ENCODE measurements at regions not wholly inside any gene's neighbourhood (a gene's known extent, or its start where the extent isn't known, plus 50 kb on each side); places are given as distances from the start of the nearest gene placed in this dataset.

DNA sequence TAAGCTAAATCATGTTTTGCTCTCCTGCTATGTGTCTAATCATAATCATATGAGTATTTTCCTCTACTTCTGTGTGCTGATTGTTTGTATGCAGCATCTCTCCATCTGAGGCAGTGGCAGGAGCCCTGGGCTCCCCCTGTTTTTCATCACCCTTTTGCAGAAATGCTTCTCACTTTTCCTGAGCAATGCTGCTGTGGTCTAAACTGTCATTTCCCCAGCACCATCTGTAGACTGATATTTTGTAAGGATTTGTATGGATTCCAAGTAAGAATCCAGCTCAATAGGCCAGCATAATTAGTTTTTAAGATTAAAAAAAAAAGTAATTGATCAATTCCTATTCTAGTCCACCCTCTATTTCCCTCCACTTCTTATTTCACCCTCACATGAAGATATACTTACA, 257.0 kb upstream of the CPHXL start:
- no peak for DNase-seq (ENCODE audit: low spot score in 2 of 2)
- Histone ChIP-seq H3K4me3 (no peak overlapping the region), H3K27me3 (no peaks in the 10 kb centered on the region), H3K36me3 (no peaks in the 10 kb centered on the region), H3K27ac (no peak overlapping the region), H3K9me3 (no peaks in the 10 kb centered on the region), H3K4me1 (no peaks in the 10 kb centered on the region)
- TF ChIP-seq POLR2A (IDR thresholded peaks at IDR 0.05) (no peak), EP300 (IDR thresholded peaks at IDR 0.05) (no peak)
- TF ChIP-seq, protein P1, sequence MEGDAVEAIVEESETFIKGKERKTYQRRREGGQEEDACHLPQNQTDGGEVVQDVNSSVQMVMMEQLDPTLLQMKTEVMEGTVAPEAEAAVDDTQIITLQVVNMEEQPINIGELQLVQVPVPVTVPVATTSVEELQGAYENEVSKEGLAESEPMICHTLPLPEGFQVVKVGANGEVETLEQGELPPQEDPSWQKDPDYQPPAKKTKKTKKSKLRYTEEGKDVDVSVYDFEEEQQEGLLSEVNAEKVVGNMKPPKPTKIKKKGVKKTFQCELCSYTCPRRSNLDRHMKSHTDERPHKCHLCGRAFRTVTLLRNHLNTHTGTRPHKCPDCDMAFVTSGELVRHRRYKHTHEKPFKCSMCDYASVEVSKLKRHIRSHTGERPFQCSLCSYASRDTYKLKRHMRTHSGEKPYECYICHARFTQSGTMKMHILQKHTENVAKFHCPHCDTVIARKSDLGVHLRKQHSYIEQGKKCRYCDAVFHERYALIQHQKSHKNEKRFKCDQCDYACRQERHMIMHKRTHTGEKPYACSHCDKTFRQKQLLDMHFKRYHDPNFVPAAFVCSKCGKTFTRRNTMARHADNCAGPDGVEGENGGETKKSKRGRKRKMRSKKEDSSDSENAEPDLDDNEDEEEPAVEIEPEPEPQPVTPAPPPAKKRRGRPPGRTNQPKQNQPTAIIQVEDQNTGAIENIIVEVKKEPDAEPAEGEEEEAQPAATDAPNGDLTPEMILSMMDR (IDR thresholded peaks at IDR 0.05) = no peak

DNA sequence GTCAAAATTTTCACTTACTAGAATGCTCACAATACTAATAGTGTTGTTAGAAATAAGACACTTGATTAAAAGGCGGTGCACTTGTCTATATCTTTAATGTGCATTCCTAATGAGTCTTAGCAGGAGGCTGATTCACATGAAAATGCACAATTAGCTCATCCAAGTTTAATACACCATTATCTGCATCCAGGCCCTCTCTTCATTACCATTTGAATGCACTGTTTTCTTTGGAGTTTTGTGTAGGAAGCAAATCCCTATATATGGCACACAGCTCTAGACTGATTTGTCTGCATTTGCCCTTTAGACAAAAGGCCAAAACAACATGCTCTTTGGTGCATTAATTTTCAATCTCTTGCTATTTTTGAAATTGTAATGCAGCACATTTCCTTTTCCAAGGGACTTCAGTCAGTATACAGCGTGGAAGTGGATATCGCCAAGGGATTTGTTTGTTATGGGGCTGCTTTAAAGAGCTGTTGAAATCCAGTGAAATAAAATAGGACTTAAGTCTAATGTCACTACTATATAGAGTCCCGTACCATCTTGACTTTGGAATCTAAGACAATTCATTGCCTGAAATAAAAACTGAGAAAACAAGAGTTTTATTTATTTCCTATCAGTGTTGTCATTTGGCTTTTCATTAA, 257.6 kb upstream of the CPHXL start:
- 34 to 36% methylated on average over 4 of the region's 4 CpGs for WGBS, 2 donors
- TF ChIP-seq POLR2A (IDR thresholded peaks at IDR 0.05) (no peak), EP300 (IDR thresholded peaks at IDR 0.05) (no peak)
- TF ChIP-seq, protein P1 (IDR thresholded peaks at IDR 0.05) = no peak
- Histone ChIP-seq H3K36me3 (no peaks in the 10 kb centered on the region), H3K4me3 (no peak overlapping the region), H3K9me3 (no peaks in the 10 kb centered on the region), H3K27me3 (no peaks in the 10 kb centered on the region), H3K4me1 (no peaks in the 10 kb centered on the region), H3K27ac (no peak overlapping the region)
- DNase-seq (ENCODE audit: low spot score in 2 of 2) = no peak

DNA sequence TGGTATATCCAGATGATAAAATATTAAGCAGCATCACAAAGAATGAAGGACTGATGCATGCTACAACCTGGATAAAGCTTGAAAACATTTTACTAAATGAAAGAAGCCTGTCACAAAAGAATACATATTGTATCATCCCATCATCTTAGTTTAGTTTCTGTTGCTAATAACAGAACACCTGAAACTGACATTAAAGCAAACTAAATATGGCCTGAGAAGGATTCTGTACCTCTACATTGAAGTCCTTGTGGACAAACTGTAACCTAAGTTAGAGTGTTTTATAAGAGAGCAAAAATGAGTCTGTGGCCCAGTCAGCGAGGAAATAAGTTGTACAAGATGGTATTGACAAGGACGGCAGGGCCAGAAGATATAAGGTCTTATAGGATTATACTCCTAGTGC, 261.0 kb upstream of the CPHXL start:
- Histone ChIP-seq H3K36me3 (no peaks in the 10 kb centered on the region), H3K27ac (no peak overlapping the region), H3K4me1 (no peaks in the 10 kb centered on the region), H3K4me3 (no peak overlapping the region), H3K27me3 (no peaks in the 10 kb centered on the region), H3K9me3 (no peaks in the 10 kb centered on the region)
- no peak for DNase-seq (ENCODE audit: low spot score in 2 of 2)
- WGBS, 2 donors = 87 to 88% methylated on average over 2 of the region's 2 CpGs
- TF ChIP-seq EP300 (IDR thresholded peaks at IDR 0.05) = no peak
- no peak for TF ChIP-seq POLR2A (IDR thresholded peaks at IDR 0.05)
- TF ChIP-seq, protein P1 (IDR thresholded peaks at IDR 0.05) = no peak

DNA sequence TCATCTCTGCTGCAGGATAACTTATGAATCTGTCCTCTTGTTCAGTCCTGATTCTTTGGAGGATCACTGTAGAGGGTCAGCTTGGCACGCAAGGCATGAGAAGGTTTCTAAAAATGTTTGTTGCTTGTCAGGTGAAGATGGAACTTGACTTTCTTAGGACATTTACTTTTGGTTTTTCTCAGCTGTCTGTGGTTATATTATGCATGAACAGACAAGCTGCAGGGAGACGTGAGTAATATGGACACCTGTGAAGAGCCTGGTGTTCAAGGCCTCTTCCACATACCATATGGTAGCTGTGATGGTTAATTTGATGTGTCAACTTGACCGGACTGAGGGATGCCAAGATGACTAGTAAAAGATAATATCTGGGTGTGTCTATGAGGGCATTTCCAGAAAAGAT, 270.2 kb upstream of the CPHXL start:
- Histone ChIP-seq H3K9me3 (no peaks in the 10 kb centered on the region), H3K27me3 (no peaks in the 10 kb centered on the region), H3K36me3 (no peaks in the 10 kb centered on the region), H3K27ac (no peak overlapping the region), H3K4me3 (no peak overlapping the region), H3K4me1 (no peaks in the 10 kb centered on the region)
- DNase-seq (ENCODE audit: low spot score in 2 of 2) = no peak
- no peak for TF ChIP-seq EP300 (IDR thresholded peaks at IDR 0.05)
- no peak for TF ChIP-seq POLR2A (IDR thresholded peaks at IDR 0.05)
- TF ChIP-seq, protein P1 (IDR thresholded peaks at IDR 0.05) = no peak
- 79 to 87% methylated on average over 3 of the region's 3 CpGs for WGBS, 2 donors

DNA sequence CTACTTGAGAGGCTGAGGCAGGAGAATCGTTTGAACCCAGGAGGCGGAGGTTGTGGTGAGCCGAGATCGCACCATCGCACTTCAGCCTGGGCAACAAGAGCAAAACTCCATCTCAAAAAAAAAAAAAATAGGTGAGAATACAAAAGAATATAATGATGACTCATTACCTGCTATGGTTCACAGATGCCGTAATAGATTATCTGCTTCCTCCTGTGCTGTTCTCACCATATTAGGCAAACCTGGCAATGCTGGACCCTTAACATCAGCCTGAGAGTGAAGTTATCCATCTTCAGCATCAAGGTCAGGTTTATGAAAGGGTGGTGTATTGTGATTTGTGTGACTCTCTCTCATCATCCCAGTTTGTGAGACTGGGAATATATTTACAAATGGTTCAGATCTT, 271.3 kb upstream of the CPHXL start:
- Histone ChIP-seq H3K36me3 (no peaks in the 10 kb centered on the region), H3K27me3 (no peaks in the 10 kb centered on the region), H3K27ac (no peak overlapping the region), H3K4me3 (no peak overlapping the region), H3K9me3 (no peaks in the 10 kb centered on the region), H3K4me1 (no peaks in the 10 kb centered on the region)
- no peak for DNase-seq (ENCODE audit: low spot score in 2 of 2)
- TF ChIP-seq, protein P1 (IDR thresholded peaks at IDR 0.05) = no peak
- TF ChIP-seq POLR2A (IDR thresholded peaks at IDR 0.05) (no peak), EP300 (IDR thresholded peaks at IDR 0.05) (no peak)
- 92 to 95% methylated on average over 6 of the region's 6 CpGs for WGBS, 2 donors
